ENCODE measurements at regions not wholly inside any gene's neighbourhood (a gene's known extent, or its start where the extent isn't known, plus 50 kb on each side); places are given as distances from the start of the nearest gene placed in this dataset.

DNA sequence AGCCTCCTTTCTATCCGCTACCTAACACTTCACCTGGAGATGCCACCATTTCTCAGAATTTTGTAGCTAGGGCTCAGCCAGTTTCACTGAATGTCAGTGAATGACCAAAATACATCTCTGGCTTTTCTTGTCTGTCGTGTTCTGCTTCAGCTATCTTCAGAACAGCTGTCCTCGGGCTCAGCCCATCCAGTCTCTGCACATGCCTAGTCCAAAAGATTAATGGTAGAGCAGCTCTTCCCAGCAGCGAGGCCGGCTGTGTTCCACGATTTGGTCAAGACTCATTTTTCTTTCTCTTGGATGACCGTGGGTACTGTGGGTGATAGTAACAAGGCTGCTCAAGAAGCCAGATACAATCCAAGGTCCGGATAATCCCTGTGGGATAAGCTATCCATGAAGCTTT lies 342.8 kb downstream of the GABRG2 start:
- DNase-seq (ENCODE audit: low spot score), result no peak
- TF ChIP-seq CTCF (IDR thresholded peaks at IDR 0.05), result no peak
- ATAC-seq (ENCODE audit: low FRiP score), result no peak

DNA sequence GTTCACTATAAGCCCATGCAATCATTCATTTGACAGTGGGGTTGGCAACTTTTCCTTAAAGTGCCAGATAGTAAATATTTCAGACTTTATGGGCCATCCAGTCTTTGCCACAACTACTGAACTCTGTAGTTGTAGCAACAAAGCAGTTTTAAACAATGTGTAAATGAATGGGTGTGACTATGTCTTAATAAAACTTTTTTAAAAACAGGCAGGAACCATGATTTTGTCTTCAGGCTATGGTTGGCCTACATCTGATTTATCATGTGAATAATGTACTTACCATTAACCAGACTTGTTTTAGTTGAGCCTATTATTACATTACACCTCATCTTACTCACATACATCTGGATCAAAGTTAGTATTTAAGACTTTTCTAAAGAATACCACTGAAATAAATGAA lies 361.6 kb downstream of the GABRG2 start:
- no peak for ATAC-seq (ENCODE audit: low FRiP score)
- no peak for TF ChIP-seq CTCF (IDR thresholded peaks at IDR 0.05)
- no peak for DNase-seq (ENCODE audit: low spot score)

DNA sequence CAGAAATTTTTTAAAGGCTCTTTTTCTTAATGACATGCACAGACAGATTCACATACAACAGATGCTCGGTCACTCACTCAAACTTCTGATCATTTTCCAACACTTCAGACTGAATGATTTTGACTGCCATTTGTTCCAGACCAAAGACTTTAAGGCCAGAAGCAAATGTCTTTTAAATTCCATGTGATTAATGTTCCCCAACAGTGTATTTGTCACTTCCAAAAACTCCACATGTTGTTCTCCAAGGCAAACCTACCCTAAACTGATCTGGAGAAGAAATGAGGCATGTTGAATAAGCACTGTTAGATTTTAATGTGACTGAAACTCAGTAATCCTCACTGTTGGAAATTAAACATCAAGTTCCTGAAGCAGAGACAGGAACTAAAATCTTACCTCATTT lies 366.7 kb downstream of the GABRG2 start:
- ATAC-seq (ENCODE audit: low FRiP score) (no peak), DNase-seq (ENCODE audit: low spot score) (no peak)
- no peak for TF ChIP-seq CTCF (IDR thresholded peaks at IDR 0.05)

DNA sequence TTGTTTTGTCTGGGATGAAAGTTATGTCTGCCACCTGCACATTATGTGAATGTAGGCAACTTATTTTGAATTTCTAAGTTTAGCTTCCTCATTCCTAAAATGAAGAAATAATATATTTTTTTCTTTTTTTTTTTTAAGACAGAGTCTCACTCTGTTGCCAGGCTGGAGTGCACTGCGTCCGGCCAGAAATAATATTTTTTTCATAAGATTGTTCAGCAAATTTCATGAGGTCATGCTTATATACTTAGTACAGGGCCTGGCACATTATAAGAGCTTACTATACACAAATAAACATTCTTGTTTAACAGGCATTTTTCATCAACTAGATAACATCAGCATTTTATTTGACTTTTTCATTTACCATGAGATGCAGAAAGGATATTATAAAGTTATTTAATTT lies 368.5 kb downstream of the GABRG2 start:
- ATAC-seq (ENCODE audit: low FRiP score) (no peak), DNase-seq (ENCODE audit: low spot score) (no peak)
- TF ChIP-seq CTCF (IDR thresholded peaks at IDR 0.05), result no peak

- ATAC-seq (ENCODE audit: low FRiP score) (no peak), DNase-seq (ENCODE audit: low spot score) (no peak)
- TF ChIP-seq CTCF (IDR thresholded peaks at IDR 0.05), result no peak
Observed at GRCh38 chr5:162444129-162444762, 376.7 kb downstream of the GABRG2 start.

DNA sequence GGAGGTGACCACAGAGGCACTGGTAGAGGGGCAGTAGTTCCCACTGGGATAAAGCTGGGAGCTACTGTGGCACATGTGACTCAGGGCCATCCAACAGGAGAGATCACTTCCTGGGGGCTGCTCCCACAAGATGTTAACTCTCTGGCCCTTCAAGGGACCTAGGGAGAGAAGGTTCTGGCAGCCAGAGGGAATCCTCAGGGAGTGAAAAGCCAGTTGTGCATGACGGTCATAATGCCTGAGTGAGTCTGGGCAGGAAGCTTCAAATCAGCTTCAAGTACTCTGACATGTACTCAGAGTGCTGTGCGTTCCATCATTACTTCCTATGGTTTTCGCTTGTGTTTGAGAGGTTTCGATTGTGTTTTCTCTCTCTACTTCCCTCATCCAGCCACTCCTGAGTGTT lies 388.5 kb downstream of the GABRG2 start:
- no peak for DNase-seq (ENCODE audit: low spot score)
- TF ChIP-seq CTCF (IDR thresholded peaks at IDR 0.05), result no peak
- ATAC-seq (ENCODE audit: low FRiP score), result no peak

GRCh38 chr5:162466011-162466410 lies 398.4 kb downstream of the GABRG2 start:
- no peak for TF ChIP-seq CTCF (IDR thresholded peaks at IDR 0.05)
- no peak for ATAC-seq (ENCODE audit: low FRiP score)
- DNase-seq (ENCODE audit: low spot score), result no peak
